NCI-H146 (cell line): ENCODE measurements at regions not wholly inside any gene's neighbourhood (a gene's known extent, or its start where the extent isn't known, plus 50 kb on each side); places are given as distances from the start of the nearest gene placed in this dataset.
A peak's percentile ranks its signal among the peaks of the same experiment; 100 is the strongest.

Experiments
- DNase-seq: peaks from one replicate; lab custom pipeline; 2025; lab: John Stamatoyannopoulos, UW

GRCh38 chrX:100512471-100512870, 72.3 kb upstream of the TNMD start:
- DNase-seq: peak; percentile 4

- DNase-seq: no peak
Observed at GRCh38 chrX:100494646-100495370, 84.7 kb upstream of the PCDH19 start.

GRCh38 chrX:100491174-100491573, 81.1 kb upstream of the PCDH19 start:
- DNase-seq: no peak

- no peak for DNase-seq
Observed at GRCh38 chrX:100487795-100488194, 77.7 kb upstream of the PCDH19 start.

GRCh38 chrX:100484971-100485370, 74.9 kb upstream of the PCDH19 start:
- no peak for DNase-seq

GRCh38 chrX:100479329-100479728, 69.3 kb upstream of the PCDH19 start:
- DNase-seq: no peak

- no peak for DNase-seq
Observed at GRCh38 chrX:100478714-100479306, 68.7 kb upstream of the PCDH19 start.

GRCh38 chrX:100477958-100478357, 67.9 kb upstream of the PCDH19 start:
- no peak for DNase-seq

- DNase-seq: no peak
Observed at GRCh38 chrX:100477467-100477866, 67.4 kb upstream of the PCDH19 start.
